ENCODE measurements at regions not wholly inside any gene's neighbourhood (a gene's known extent, or its start where the extent isn't known, plus 50 kb on each side); places are given as distances from the start of the nearest gene placed in this dataset.

GRCh38 chr10:37442882-37443281 lies 317.5 kb downstream of the ANKRD30A start:
- TF ChIP-seq CTCF (IDR thresholded peaks at IDR 0.05) = no peak
- no peak for TF ChIP-seq EZH2 (IDR thresholded peaks at IDR 0.05; ENCODE audit: borderline replicate concordance, insufficient read depth, low read depth, low read length, poor library complexity, severe bottlenecking)
